Stimulated activated CD4-positive, alpha-beta T cell treated with anti-CD3 and anti-CD28 coated beads, Interleukin-1b, Interleukin-23, amount 100 ng/mL, for 48 hours (primary cell): ENCODE measurements at regions not wholly inside any gene's neighbourhood (a gene's known extent, or its start where the extent isn't known, plus 50 kb on each side); places are given as distances from the start of the nearest gene placed in this dataset.

Experiments
- DNase-seq: peaks from one replicate; pipeline ENCODE4 v3.0.0-alpha.2; 2020

DNA sequence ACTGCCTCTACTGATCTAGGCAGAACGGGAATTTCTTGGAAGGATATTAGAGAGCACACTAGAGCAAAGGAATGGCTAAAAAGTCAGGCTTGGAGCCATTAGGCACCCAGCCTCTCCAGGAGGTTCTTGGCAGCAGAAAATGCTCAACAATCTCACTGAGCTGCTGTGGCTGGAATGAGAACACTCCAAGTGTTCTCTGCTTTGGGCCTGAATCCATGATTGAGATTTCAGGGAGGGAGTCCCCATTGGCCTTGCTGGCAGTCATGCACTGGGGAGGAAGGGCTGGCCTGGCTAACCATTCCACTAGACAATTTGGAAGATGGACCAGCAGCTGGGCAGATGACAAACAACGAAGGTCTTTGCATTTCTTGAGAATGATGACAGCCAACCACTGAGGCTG lies 362.6 kb downstream of the SHQ1 start:
- no peak for DNase-seq

DNA sequence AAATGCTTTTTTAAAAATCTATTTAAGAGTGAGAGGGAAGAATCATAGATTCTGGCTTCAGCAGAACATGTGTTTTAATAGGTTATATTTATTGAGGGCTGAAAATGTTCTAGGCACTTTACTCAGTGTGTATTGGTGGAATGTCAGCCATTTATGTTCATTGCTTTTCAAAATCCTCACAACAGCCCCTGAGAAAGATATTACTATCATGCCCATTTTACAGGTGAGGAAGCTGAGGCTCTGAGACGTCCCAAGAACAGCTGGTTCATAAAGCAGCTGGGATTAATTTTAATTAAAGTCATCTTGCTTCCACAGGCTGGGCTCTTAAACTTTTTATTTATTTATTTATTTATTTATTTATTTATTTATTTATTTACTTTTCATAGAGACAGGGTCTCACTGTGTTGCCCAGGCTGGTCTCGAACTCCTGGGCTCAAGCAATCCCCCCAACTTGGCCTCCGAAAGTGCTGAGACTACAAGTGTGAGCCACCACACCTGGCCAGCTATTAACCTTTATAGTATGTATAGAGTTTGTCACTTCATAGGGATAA lies 364.6 kb downstream of the SHQ1 start:
- DNase-seq, result no peak

DNA sequence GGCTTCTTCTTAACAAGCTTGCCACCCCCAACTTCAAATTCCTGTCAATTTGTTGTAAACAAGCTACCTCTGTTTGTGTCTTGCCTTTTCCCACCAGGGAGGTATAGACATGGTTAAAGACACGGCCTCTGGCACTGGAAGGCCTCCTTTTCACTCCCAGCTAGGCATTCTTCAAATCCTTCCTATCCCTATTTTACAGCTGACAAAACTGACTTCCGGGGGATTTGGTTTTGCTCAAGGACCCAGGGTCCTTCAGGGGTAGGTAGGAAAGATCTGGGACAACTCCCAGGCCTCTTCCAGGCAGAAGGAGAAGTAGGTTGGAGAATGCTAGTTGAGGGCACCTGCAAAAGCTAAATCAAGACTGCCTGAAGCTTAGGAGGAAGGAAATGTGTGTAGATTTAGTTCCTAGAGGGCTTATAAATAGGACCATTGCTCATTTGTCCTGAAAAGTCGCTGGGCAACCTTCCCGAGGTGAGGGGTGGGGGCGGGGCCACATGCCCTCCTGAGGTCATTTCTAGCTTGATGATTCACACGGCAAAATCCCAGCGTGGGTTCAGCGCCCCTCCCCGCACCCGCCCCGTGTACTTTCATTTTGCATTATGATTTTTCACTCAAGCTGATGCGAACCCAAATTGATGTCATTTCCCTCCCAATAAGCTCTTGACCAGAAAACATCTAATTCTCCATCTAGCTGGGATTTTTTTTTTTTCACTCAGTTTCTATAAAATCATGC lies 365.5 kb downstream of the SHQ1 start:
- peak; percentile 89 for DNase-seq

DNA sequence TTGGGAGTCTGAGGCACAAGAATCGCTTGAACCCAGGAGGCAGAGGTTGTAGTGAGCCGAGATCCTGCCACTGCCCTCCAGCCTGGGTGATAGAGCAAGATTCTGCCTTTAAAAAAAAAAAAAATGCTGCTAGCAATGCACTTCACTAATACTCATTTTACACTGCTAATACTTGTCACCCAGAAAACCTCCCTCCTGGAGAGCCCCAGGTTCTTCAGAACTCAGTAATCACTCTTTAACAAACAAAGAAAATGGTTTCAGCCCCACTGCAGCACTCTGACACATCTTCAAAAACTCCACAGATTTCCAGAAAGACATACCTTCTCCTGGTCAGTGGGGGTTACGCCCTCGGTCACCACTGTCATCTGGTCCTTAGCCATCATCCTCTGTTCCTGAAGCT lies 366.7 kb downstream of the SHQ1 start:
- DNase-seq, result no peak

DNA sequence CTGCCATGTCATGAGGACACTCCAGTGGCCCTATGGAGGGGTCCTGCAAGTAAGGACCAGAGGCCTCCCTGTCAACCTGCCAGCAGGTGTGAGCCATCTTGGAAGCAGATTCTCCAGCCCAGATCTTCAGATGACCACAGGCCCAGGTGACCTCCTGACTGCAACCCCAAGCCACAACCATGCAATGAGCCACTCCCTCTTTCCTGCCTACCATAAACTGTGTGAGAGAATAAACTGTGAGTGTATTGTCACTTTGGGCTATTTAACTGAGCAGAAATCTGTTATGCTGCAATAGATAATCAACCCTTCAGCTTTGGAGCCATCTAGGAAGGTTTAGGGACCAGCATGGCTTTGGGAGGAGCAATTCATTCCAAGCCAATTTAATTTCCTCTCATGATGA lies 367.9 kb downstream of the SHQ1 start:
- DNase-seq, result no peak

DNA sequence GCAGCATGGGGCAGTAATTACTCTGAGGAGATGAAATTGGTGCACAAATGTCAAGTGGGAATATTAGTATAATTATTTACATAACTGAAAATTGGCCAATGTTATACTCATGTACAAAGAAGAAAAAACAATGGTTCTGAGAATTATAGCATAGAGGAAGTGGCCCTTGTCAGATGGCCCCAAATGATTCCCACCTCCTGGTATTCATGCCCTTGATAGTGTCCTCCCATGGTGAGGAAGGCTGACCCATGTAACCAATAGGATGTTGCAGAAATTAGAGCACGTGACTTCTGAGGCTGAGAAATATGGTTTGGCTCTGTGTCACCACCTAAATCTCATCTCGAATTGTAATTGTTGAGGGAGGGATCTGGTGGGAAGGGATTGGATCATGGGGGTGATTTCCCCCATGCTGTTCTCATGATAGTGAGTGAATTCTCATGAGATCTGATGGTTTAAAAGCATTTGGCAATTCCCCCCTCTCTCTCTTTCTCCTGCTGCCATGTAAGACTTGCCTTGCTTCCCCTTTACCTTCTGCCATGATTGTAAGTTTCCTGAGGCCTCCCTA lies 368.5 kb downstream of the SHQ1 start:
- DNase-seq, result no peak

DNA sequence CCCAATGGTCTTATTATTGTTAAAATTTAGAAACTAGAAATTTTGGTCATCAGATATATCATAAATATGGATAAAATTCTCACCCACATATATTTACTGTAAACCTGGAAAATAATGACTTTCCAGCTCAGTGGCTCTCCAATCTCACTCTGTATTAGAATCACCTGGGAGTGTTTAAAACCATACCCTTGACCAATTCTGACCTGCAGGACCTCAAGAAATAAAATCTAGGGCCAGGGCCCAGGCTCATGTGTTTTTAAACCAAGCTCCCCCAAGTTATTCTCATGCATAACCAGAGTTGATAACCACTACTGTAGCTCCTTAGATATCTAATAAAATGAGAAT lies 372.1 kb downstream of the SHQ1 start:
- no peak for DNase-seq

DNA sequence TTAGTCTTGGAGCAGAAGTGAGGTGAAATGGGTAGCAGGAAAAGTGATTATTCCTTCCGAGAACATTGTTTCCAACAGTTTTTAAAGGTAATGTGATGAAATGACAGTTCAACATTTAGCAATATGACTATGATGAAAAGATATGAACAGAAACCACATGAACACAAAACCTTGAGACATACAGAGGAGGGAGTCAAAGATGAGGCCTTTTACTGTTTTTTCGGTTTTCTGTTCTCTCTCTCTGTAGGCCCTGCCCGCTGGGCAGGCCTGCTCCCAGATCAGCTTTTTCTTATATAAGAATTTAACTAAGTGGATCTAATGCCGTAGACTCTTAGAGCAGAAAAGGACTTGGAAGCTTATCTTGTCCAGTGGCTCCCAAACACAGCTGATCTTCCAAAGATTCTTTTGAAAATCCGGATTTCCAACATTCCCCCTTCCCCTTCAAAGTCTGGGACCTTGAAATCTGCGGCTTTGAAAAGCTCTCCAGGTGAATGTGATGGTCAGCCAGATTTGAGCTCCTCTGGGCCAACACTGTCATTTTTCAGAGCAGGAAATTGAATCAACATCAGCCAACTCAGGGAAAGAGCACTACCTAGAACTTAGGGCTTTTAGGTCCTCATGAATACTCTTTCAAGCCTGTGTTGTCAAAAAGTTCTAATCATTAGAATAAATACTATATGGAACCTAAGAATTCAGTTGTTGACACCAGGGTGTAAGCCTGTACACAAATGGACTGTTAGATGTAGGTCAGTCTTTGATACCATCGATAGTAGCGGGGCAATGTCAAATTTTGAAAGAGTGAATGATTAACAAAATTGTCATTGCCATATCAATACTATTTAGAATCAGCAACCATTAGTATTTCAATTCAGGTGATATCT lies 372.7 kb downstream of the SHQ1 start:
- DNase-seq, result no peak

DNA sequence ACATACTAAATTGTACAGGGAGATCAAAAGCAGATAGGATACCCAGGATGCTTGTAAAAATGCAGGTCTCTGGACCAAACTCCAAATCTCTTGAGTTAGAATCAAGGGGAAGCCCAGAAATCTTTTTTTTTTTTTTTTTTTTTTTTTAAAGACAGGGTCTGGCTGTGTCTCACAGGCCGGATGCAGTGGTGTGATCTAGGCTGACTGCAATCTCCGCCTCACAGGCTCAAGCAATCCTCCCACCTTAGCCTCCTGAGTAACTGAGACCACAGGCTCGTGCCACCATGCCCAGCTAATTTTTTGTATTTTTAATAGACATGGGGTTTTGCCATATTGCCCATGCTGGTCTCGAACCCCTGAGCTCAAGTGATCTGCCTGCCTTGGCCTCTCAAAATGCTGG lies 373.5 kb downstream of the SHQ1 start:
- DNase-seq, result no peak

DNA sequence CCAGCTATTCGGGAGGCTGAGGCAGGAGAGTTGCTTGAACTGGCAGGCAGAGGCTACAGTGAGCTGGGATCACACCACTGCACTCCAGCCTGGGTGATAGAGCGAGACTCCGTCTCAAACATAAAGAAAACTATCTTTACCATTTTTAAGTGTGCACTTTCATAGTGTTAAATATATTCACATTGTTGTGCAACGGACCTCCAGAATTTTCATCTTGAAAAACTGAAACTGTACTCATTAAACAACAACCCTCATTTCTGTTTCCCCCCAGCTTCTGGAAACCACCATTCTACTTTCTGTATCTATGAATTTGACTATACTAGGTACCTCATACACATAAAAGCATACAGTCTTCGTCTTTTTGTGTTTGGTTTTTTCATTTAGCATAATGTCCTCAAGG lies 375.1 kb downstream of the SHQ1 start:
- no peak for DNase-seq

DNA sequence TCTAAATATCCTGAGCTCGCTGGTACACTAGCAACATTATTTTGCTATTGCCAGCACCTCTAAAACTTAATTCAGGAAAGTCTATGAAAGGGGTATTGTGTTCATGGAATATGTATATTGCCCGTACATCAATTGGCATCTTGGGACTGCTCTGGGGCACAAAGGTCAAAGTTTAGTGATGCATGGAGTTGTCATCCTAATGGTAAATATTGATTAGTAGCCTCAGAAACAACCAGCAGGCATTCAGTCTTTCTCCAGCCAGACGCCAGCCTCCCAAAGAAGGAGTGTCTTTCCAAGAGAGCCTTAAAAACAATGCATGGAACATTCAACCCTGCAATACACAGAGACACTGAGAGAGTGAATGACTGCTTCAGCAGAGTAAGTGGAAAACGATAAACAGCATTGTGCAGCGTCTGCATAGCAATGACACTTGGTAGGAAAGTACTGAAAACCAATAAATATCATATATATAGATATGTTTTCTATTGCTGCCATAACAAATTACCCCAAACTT lies 377.3 kb downstream of the SHQ1 start:
- DNase-seq, result no peak

DNA sequence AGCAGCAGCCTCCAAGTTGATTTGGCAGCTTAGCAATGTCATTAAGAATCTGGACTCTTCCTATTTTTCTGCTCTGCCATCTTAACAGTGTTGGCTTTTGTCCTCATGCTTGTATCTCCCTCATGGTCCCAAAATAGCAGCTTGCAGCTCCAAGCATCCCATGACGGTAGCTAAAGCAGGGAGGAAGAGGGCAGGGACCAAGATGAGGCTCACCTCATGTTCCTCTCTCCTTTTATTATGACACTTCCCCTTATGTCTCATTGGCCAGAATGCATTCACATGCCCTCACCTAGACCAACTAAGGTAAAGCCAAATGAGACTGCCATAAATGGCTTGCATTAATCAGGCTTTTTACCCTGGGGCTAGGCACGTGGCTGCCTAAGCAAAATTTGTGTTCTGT lies 382.4 kb downstream of the SHQ1 start:
- DNase-seq, result no peak

DNA sequence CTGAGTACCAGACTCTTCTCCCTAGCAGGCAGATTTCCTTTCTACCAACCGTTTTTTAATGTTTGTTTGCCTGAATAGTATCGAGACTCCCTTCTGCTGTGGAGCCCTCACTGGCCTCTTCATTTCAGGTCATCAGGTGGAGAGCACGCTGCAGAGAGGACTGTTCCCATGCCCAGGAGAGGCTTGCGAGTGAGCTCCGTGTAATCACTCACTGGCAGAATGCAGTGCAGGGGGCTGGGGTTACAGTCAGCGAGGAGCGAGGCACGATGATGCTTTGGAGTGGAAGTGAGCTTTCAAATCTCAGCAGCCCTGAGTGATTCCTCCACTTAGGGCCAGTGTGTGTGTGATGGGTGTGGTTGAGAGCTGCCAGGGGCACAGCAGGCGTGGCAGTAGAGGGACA lies 385.2 kb downstream of the SHQ1 start:
- no peak for DNase-seq

DNA sequence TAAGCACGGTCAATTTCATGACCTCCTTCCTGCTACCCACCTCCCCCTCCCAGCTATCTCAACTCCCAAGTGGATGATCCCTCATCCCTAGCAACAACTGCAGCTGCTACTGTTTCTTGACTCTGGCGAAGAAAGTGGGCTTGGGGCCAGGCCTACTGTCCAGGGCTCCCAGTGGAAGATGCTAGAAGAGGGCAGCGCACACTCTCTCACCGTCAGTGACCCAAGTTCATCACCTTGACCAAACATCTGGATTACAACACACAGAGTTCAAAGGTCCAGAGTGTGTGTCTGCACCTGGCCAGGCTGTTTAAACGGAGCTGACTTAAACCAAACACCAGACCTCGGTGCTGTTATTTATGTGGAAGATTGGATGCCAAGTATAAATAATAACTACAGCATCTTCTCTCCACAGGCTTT lies 385.6 kb downstream of the SHQ1 start:
- DNase-seq, result no peak

DNA sequence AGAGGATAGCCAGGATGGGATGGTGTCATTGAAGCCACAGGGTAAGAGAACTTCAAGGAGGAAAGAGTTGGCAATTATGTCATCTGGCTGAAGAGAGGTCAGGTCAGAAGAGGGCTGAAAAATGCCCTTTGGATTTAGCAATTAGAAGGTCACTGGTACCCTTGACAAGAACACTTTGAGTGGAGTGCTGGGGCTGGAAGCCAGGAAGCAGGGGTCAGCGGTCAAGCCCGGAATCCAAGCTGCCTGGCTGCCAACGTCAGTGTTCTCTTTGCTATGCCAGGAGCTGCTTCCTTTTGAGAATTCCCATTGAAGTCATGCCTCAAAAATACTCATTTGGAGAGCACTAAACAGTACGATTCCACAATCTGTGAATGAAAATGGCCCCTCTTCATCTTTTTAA lies 386.5 kb downstream of the SHQ1 start:
- no peak for DNase-seq

DNA sequence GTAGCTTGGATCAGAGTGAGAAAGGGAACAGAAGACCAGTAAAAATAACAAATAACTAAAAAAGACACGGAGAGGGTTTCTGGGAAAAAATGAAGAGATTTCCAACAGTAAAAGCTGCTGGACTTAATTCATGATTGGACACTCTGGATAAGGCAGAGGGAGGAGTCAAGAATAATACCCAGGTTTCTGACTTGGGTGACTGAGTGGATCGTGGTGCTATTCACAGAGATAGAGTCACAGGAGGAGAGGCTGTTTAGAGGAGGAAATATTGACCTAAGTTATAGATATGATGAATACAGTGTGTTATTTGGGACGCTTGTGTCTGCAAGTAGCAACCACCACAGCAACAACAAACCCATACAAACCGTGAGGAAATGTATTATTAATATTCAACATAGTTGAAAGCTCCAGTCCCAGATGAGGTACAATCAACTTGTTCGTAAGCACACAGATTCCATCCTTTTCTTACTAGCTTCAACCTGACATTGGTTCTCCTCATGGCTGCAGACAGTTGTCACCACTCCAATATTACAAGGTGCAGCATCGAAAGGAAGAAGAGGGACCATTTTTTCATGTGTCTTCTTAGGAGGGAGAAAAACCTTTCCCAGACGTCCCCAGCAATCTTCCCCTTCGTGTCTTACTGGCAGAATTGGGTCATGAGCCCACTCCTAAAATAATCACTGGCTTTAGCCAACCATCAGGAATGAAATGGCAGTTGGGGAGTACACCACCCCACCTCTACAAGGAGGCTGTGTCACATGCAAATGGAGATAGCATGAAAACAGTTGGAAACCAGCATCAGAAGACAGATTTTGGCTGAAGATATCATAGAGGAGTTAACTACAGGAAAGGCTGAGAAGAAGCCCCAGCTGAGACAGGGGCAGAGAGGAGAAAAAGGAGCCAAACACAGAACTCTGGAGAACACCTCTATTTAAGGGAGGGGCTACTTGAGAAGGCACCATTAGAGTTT lies 387.8 kb downstream of the SHQ1 start:
- DNase-seq, result no peak

DNA sequence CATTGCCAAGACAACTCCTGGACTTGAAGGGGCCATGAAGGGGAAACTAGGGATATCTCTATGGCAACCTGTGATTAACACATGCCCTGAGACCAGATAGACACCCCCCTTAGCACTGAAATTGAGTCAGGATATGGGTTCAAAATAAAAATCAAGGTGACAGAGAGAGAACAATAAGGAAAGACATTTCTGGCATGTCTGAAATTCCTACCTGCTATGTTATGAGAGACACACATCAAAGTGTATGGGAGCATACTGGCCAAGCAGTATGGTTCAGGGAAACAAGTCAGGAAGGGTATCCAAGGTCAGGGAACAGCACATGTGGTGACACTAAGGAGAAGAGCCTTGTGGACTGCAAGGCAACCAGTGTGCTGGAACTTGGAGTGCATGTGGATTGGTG lies 388.7 kb downstream of the SHQ1 start:
- no peak for DNase-seq

DNA sequence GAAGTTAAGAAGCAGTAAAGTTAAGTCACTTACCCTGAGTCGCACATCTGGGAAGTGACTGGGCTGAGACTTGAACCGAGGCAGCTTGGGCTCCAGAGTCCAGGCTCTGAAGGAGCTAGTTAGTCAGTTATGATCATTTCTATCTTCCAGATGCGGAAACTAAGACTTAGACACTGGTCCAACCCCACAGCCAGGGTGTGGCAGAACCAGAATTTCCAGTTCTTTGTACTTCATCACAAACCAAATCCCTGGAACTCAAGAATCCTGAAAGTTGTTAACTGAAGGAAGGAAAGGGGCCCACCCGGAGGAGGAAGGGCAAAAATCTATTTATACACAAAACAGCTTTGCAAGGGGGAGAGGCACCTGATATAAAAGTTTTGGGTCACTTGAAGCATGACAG lies 389.9 kb downstream of the SHQ1 start:
- no peak for DNase-seq

DNA sequence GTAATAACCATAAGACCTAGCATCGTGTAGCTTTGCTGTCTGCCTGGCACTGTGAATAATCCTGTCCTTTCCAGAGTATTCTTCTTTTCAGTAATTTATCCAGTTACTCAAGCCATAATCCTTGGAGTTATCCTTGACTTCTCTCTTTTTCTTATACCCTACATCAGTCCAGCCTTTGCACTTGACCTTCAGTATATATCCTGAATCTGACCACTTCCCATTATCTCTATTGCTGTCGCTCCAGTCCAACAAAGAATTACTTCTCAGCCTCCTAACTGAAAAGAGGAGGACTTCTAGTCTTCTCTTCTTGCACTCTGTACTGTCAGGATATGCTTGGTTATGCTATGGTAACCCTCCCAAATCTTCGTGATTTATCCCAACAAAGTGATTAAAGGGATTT lies 393.8 kb downstream of the SHQ1 start:
- no peak for DNase-seq

DNA sequence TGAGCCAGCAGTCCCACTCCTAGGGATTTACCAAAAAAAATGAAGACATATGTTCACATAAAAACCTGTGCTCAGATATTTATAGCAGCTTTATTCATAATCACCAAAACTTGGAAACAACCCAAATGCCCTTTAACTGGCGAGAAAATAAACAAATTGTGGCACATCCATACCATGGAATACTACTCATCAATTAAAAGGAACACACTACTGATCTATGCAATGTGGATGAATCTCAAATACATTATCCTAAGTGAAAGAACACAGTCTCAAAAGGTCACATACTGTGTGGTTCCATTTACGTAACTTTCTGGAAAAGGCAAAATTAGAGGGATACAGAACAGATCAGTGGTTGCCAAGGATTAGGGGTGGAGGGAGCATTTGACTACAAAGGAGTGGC lies 394.5 kb downstream of the SHQ1 start:
- DNase-seq, result no peak

DNA sequence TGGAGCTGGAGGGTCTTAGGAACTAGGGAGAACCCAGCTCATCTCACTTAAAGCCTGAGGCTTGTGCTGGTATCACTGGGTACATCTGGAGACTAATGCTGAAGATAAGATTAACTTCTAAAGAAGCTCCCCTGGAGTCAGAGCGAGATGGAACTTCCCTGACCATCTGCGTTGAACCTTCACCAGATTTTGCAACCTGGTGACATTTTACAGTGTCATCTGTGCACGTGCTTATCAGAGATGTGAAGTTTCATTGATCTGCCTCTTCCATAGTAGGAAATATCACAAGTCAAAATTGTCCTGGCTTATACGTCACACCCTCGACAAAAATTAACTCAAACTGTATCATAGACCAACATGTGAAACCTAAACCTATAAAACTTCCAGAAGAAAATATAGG lies 395.5 kb downstream of the SHQ1 start:
- DNase-seq, result no peak

DNA sequence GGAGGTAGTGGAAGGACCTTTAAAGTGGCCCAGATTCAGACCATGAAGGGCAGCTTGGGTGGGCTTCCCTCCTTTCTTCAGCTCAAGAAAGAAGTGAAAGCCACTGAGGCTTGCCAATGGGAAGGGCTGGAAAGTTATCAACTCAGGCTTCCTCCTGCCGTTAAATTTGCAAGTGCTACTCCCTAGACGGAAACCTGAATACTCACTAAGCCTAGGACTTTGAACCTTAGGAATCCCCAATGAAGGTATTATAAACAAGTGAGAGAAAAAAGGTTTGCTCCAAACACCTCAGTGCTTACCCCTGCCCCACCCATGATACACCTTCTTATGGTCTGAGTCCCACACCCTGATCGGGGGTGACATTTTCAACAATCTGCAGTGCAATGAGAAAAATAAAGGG lies 396.4 kb downstream of the SHQ1 start:
- no peak for DNase-seq

DNA sequence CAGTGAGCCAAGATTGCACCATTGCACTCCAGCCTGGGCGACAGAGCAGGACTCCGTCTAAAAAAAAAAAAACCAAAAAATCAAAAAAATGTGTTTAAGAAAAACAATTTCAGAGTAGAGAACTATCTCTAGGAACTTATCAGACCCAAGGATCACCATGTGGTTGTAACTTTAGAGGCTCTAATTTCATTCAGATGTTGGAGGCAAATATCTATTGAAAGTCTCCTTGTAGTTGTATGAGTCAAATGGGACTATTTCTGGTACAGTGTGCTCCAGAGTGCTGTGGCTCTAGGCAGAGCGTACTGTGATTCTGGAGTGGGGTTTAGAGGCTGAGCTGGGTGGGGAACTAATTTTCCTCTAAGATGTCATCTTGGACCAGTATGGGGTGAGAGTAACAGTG lies 398.7 kb downstream of the SHQ1 start:
- DNase-seq, result no peak
